HCT116 (cell line): ENCODE measurements at regions not wholly inside any gene's neighbourhood (a gene's known extent, or its start where the extent isn't known, plus 50 kb on each side); places are given as distances from the start of the nearest gene placed in this dataset.

Experiments used
- CTCF ChIP-seq, 3 experiments: fragments of 200-600 bp in 1 of 3; sonication (generic) in 1 of 3; IDR thresholded peaks in 2 of 3; conservative IDR thresholded peaks in 1 of 3; 2 replicates each; pipeline ENCODE4 v1.5.1; 2012 to 2017; ENCODE audit warnings: low read depth in 2 of 3, low read length in 2 of 3, antibody characterized with exemption in 1 of 3, borderline replicate concordance in 1 of 3, control low read depth in 1 of 3, mild to moderate bottlenecking in 1 of 3, mixed read lengths in 1 of 3, mixed run types in 1 of 3, moderate library complexity in 1 of 3; ENCODE audit not compliant: insufficient read depth in 1 of 3
- JUND ChIP-seq: IDR thresholded peaks from 2 replicates; pipeline ENCODE4 v1.6.1; 2012
- MAX ChIP-seq: IDR thresholded peaks from 2 replicates; pipeline ENCODE4 v1.6.1; 2012
- POLR2AphosphoS5 ChIP-seq: IDR thresholded peaks from 2 replicates; pipeline ENCODE4 v1.6.1; 2011; ENCODE audit warnings: mild to moderate bottlenecking, low read depth, low read length, moderate library complexity
- REST ChIP-seq: IDR thresholded peaks from 2 replicates; pipeline ENCODE4 v1.6.1; 2012; ENCODE audit warnings: low read depth
- SIN3A ChIP-seq: IDR thresholded peaks from 2 replicates; pipeline ENCODE4 v1.6.1; 2012; ENCODE audit warnings: low read depth
- SP1 ChIP-seq: IDR thresholded peaks from 2 replicates; pipeline ENCODE4 v1.6.1; 2012; ENCODE audit warnings: low read depth
- SRF ChIP-seq: IDR thresholded peaks from 2 replicates; pipeline ENCODE4 v1.6.1; 2012; ENCODE audit warnings: low read depth
- TCF7L2 ChIP-seq: IDR thresholded peaks from 2 replicates; pipeline ENCODE4 v1.7.0; 2011; ENCODE audit warnings: borderline replicate concordance, inconsistent platforms; ENCODE audit not compliant: insufficient read depth, insufficient read length; ENCODE audit errors: extremely low read depth
- ZFX ChIP-seq: fragments of 450-650 bp; IDR thresholded peaks from 2 replicates; pipeline ENCODE4 v1.6.1; 2017
- ZNF274 ChIP-seq: fragments of 200-500 bp; sonication (Bioruptor generic); IDR thresholded peaks from 2 replicates; pipeline ENCODE4 v1.6.1; 2014; ENCODE audit warnings: mild to moderate bottlenecking, low read depth, low read length, inconsistent platforms

GRCh38 chr2:41657226-41657625 is 390.6 kb upstream of the PKDCC start (continued):
- TF ChIP-seq REST (no peak), SRF (no peak), SP1 (no peak), MAX (no peak), ZFX (no peak), POLR2AphosphoS5 (no peak), SIN3A (no peak), TCF7L2 (no peak), CTCF (IDR thresholded peaks at IDR 0.05 in 2 of 3, conservative IDR thresholded peaks at IDR 0.05 in 1 of 3; ENCODE audit: borderline replicate concordance in 1 of 3, insufficient read depth in 1 of 3, low read depth in 2 of 3, low read length in 2 of 3) (no peak), ZNF274 (no peak), JUND (no peak)
- TF ChIP-seq, all 23 proteins: peak for 0
